ENCODE measurements at regions not wholly inside any gene's neighbourhood (a gene's known extent, or its start where the extent isn't known, plus 50 kb on each side); places are given as distances from the start of the nearest gene placed in this dataset.

DNA sequence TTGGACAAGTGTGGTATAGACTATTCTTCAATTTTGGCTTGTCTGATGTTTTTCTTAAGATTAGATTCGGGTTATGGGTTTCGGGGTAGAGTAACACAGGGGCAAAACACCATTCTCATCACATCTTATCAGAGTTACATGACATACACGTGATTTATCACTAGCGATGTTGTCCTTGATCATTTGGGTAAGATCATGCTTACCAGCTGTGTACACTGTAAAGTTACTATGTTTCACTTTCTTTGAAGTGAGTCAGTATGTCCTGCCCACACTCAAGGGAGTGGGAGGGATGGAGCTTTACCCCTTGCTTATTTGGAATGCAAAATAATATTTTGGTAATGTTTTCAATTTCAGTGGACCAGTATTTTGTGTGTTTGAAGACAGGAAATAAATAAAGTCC is 101.8 kb upstream of the TAF11L2 start:
- Histone ChIP-seq H3K9ac (ENCODE audit: low read length) (no peak overlapping the region), H3K9me3 (ENCODE audit: insufficient read depth, low read depth, low read length) (no peaks in the 10 kb centered on the region), H3K79me2 (ENCODE audit: insufficient read depth, low read length) (no peaks in the 10 kb centered on the region), H3K27ac (ENCODE audit: low read depth, low read length) (no peak overlapping the region), H2AFZ (ENCODE audit: low read depth, low read length) (no peak overlapping the region), H3K4me3 (ENCODE audit: insufficient read depth, low read depth, low read length) (no peak overlapping the region), H3K27me3 (ENCODE audit: insufficient read depth, low read length) (no peaks in the 10 kb centered on the region), H3K4me2 (ENCODE audit: low read length) (peak overlapping the region; percentile 2), H3K36me3 (ENCODE audit: insufficient read depth, low read length) (no peaks in the 10 kb centered on the region), H3K4me1 (ENCODE audit: insufficient read depth, low read length) (peaks cover 16% of the 10 kb centered on the region), H4K20me1 (ENCODE audit: insufficient read depth, low read length) (no peaks in the 10 kb centered on the region)
- TF ChIP-seq EZH2 (IDR thresholded peaks at IDR 0.05; ENCODE audit: insufficient read depth, low read length) (no peak), CTCF (IDR thresholded peaks at IDR 0.05; ENCODE audit: insufficient read depth, low read depth, low read length) (no peak)
- FAIRE-seq (no peak), DNase-seq (ENCODE audit: low read depth) (peak; percentile 71)
- Mint-ChIP-seq H3K27ac (ENCODE audit: unreplicated experiment) (no peak overlapping the region), H3K27me3 (ENCODE audit: low read depth, unreplicated experiment) (no peaks in the 10 kb centered on the region), H3K9me3 (ENCODE audit: unreplicated experiment) (peaks cover 8% of the 10 kb centered on the region), H3K36me3 (ENCODE audit: low read depth, unreplicated experiment) (no peaks in the 10 kb centered on the region), H3K4me1 (ENCODE audit: low read depth, unreplicated experiment) (peaks cover 35% of the 10 kb centered on the region), H3K4me3 (ENCODE audit: unreplicated experiment) (no peak overlapping the region)

DNA sequence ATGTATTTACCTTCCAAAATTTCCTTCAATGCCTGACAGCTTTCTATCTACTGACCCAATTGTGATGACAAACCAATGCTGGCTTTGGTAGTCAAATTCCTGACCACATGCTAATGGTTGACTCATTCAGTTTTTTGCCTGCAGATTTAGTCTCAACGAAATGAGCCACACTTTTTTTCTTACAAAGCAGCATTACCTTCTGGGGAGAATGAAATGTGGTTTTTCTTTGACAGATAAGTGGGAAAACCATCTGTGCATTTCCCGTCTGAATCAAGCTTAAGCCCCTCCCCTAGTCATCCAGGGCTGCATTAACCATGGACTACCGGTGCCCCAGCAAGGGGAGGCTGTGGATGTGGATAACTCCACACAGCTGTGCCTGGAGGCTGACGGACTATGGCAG is 99.6 kb upstream of the TAF11L2 start:
- peak; percentile 94 for FAIRE-seq
- no peak overlapping the region for H2AFZ ChIP-seq (ENCODE audit: low read depth, low read length)

More for the DNA sequence above, 99.6 kb upstream of the TAF11L2 start:
- Mint-ChIP-seq H3K4me1 (ENCODE audit: low read depth, unreplicated experiment) (peaks cover 47% of the 10 kb centered on the region), H3K27ac (ENCODE audit: unreplicated experiment) (peak overlapping the region; percentile 70), H3K9me3 (ENCODE audit: unreplicated experiment) (peaks cover 8% of the 10 kb centered on the region), H3K36me3 (ENCODE audit: low read depth, unreplicated experiment) (no peaks in the 10 kb centered on the region), H3K27me3 (ENCODE audit: low read depth, unreplicated experiment) (no peaks in the 10 kb centered on the region), H3K4me3 (ENCODE audit: unreplicated experiment) (no peak overlapping the region)
- TF ChIP-seq EZH2 (IDR thresholded peaks at IDR 0.05; ENCODE audit: insufficient read depth, low read length) (no peak), CTCF (IDR thresholded peaks at IDR 0.05; ENCODE audit: insufficient read depth, low read depth, low read length) (no peak)
- H4K20me1 ChIP-seq (ENCODE audit: insufficient read depth, low read length), result no peaks in the 10 kb centered on the region
- no peak overlapping the region for H3K4me3 ChIP-seq (ENCODE audit: insufficient read depth, low read depth, low read length)
- H3K9me3 ChIP-seq (ENCODE audit: insufficient read depth, low read depth, low read length), result no peaks in the 10 kb centered on the region
- H3K27me3 ChIP-seq (ENCODE audit: insufficient read depth, low read length), result no peaks in the 10 kb centered on the region
- H3K79me2 ChIP-seq (ENCODE audit: insufficient read depth, low read length), result no peaks in the 10 kb centered on the region
- no peaks in the 10 kb centered on the region for H3K36me3 ChIP-seq (ENCODE audit: insufficient read depth, low read length)
- peaks cover 16% of the 10 kb centered on the region for H3K4me1 ChIP-seq (ENCODE audit: insufficient read depth, low read length)
- peak; percentile 99 for DNase-seq (ENCODE audit: low read depth)
- H3K4me2 ChIP-seq (ENCODE audit: low read length), result peak overlapping the region; percentile 45
- H3K9ac ChIP-seq (ENCODE audit: low read length), result no peak overlapping the region
- no peak overlapping the region for H3K27ac ChIP-seq (ENCODE audit: low read depth, low read length)

Data from astrocyte (in vitro differentiated cells and primary cell).